ENCODE measurements at regions not wholly inside any gene's neighbourhood (a gene's known extent, or its start where the extent isn't known, plus 50 kb on each side); places are given as distances from the start of the nearest gene placed in this dataset.
A peak's percentile ranks its signal among the peaks of the same experiment; 100 is the strongest.

GRCh38 chr7:69414555-69414954 is 183.7 kb upstream of the AUTS2 start:
- H3K27ac ChIP-seq, result no peak overlapping the region
- TF ChIP-seq POLR2A (IDR thresholded peaks at IDR 0.05) (no peak), POLR2AphosphoS5 (IDR thresholded peaks at IDR 0.05) (no peak), EP300 (IDR thresholded peaks at IDR 0.05) (no peak)
- TF ChIP-seq, protein P1, sequence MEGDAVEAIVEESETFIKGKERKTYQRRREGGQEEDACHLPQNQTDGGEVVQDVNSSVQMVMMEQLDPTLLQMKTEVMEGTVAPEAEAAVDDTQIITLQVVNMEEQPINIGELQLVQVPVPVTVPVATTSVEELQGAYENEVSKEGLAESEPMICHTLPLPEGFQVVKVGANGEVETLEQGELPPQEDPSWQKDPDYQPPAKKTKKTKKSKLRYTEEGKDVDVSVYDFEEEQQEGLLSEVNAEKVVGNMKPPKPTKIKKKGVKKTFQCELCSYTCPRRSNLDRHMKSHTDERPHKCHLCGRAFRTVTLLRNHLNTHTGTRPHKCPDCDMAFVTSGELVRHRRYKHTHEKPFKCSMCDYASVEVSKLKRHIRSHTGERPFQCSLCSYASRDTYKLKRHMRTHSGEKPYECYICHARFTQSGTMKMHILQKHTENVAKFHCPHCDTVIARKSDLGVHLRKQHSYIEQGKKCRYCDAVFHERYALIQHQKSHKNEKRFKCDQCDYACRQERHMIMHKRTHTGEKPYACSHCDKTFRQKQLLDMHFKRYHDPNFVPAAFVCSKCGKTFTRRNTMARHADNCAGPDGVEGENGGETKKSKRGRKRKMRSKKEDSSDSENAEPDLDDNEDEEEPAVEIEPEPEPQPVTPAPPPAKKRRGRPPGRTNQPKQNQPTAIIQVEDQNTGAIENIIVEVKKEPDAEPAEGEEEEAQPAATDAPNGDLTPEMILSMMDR (IDR thresholded peaks at IDR 0.05), result no peak
- 81 to 92% (median 89%) methylated on average over 5 of the region's 5 CpGs for WGBS, 5 donors
- DNase-seq, result no peak
- no peaks in the 10 kb centered on the region for H3K36me3 ChIP-seq
- H3K4me1 ChIP-seq, result no peaks in the 10 kb centered on the region
- no peaks in the 10 kb centered on the region for H3K27me3 ChIP-seq
- intact Hi-C loops (cut with DNase I; ENCODE audit: low total_unique reads), result no loop called here
- no peak overlapping the region for H3K4me3 ChIP-seq
- H3K9me3 ChIP-seq, result no peaks in the 10 kb centered on the region

- TF ChIP-seq, protein P1 (IDR thresholded peaks at IDR 0.05), result no peak
- TF ChIP-seq EP300 (IDR thresholded peaks at IDR 0.05), result no peak
- no peak for TF ChIP-seq POLR2A (IDR thresholded peaks at IDR 0.05)
- TF ChIP-seq POLR2AphosphoS5 (IDR thresholded peaks at IDR 0.05), result no peak
- intact Hi-C loops (cut with DNase I; ENCODE audit: low total_unique reads), result no loop called here
- Histone ChIP-seq H3K4me1 (peaks cover 0 to 14% (median 8%) of the 10 kb centered on the region in 4 donors), H3K9me3 (no peaks in the 10 kb centered on the region), H3K36me3 (no peaks in the 10 kb centered on the region), H3K27me3 (no peaks in the 10 kb centered on the region), H3K4me3 (no peak overlapping the region), H3K27ac (no peak overlapping the region)
- 71 to 75% (median 73%) methylated on average over 7 of the region's 7 CpGs for WGBS, 5 donors
- DNase-seq, result no peak
These were observed 179.2 kb upstream of the AUTS2 start for GRCh38 chr7:69418869-69419670.

- Histone ChIP-seq H3K4me3 (no peak overlapping the region), H3K36me3 (no peaks in the 10 kb centered on the region), H3K27me3 (no peaks in the 10 kb centered on the region), H3K9me3 (no peaks in the 10 kb centered on the region), H3K27ac (no peak overlapping the region), H3K4me1 (peaks cover 0 to 14% (median 8%) of the 10 kb centered on the region in 4 donors)
- WGBS, 5 donors, result 70 to 92% (median 84%) methylated on average over 5 of the region's 5 CpGs
- no peak for DNase-seq
- TF ChIP-seq POLR2A (IDR thresholded peaks at IDR 0.05), result no peak
- no peak for TF ChIP-seq POLR2AphosphoS5 (IDR thresholded peaks at IDR 0.05)
- TF ChIP-seq EP300 (IDR thresholded peaks at IDR 0.05), result no peak
- TF ChIP-seq, protein P1 (IDR thresholded peaks at IDR 0.05), result no peak
- intact Hi-C loops (cut with DNase I; ENCODE audit: low total_unique reads), result no loop called here
These were observed 178.3 kb upstream of the AUTS2 start for GRCh38 chr7:69419934-69420333.

DNA sequence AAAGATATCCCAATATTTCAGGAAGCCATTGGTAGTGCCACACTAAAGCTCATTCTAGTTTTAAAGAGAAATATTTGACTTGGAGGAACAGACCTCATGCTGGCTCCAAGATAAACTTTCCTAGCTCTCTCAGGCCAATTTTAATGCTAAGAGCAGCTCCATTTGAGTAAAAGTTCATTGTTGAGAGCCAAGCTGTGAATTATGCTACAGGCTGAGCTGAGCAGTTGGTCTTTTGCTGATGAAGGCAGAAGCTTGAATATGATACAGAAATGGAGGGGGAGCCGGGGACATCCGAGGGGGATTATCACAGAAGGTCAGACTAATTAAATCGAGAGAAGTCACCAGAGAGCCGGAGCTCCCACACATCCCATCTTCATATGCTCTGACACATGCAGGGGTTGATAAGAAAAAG is 175.7 kb upstream of the AUTS2 start:
- H3K27me3 ChIP-seq, result no peaks in the 10 kb centered on the region
- DNase-seq, result peak in 1 of 2 donors; percentile 57
- no peak overlapping the region for H3K4me3 ChIP-seq
- H3K4me1 ChIP-seq, result peaks cover 0 to 14% (median 8%) of the 10 kb centered on the region in 4 donors
- intact Hi-C loops (cut with DNase I; ENCODE audit: low total_unique reads), result no loop called here
- H3K36me3 ChIP-seq, result no peaks in the 10 kb centered on the region
- WGBS, 5 donors, result 21 to 69% (median 30%) methylated on average over 4 of the region's 4 CpGs
- H3K27ac ChIP-seq, result peak overlapping the region in 3 of 5 donors; percentile 4 to 26 (median 20)
- H3K9me3 ChIP-seq, result no peaks in the 10 kb centered on the region
- TF ChIP-seq POLR2A (IDR thresholded peaks at IDR 0.05) (no peak), POLR2AphosphoS5 (IDR thresholded peaks at IDR 0.05) (no peak), EP300 (IDR thresholded peaks at IDR 0.05) (no peak)
- TF ChIP-seq, protein P1 (IDR thresholded peaks at IDR 0.05), result no peak
